HEK293T (cell line): ENCODE measurements at regions not wholly inside any gene's neighbourhood (a gene's known extent, or its start where the extent isn't known, plus 50 kb on each side); places are given as distances from the start of the nearest gene placed in this dataset.

Experiments
- CTCF ChIA-PET: fragments of 350-600 bp; formaldehyde crosslinking; extraction: SDS; loops from one replicate; lab custom pipeline; 2021; ENCODE audit warnings: antibody characterized with exemption, inconsistent platforms; lab: Yijun Ruan, JAX
- POLR2A ChIA-PET: fragments of 350-600 bp; formaldehyde crosslinking; extraction: SDS; loops from one replicate; lab custom pipeline; 2020; ENCODE audit warnings: antibody characterized with exemption, inconsistent platforms; lab: Yijun Ruan, JAX
- DNase-seq: peaks from one replicate; pipeline ENCODE4 v3.0.0; 2012; ENCODE audit warnings: mixed read lengths; ENCODE audit errors: extremely low spot score
- ARNT ChIP-seq: fragments of 450-650 bp; IDR thresholded peaks from 2 replicates; pipeline ENCODE4 v1.6.1; 2017; ENCODE audit warnings: mild to moderate bottlenecking
- BHLHE40 ChIP-seq: fragments of 450-650 bp; IDR thresholded peaks from 2 replicates; pipeline ENCODE4 v1.6.1; 2016; ENCODE audit warnings: mild to moderate bottlenecking, moderate library complexity, borderline replicate concordance
- CTBP1 ChIP-seq: fragments of 450-650 bp; IDR thresholded peaks from 2 replicates; pipeline ENCODE4 v1.6.1; 2016; ENCODE audit warnings: borderline replicate concordance
- ELF4 ChIP-seq: fragments of 450-650 bp; IDR thresholded peaks from 2 replicates; pipeline ENCODE4 v1.6.1; 2017; ENCODE audit warnings: antibody characterized with exemption
- FOXA1 ChIP-seq: fragments of 450-650 bp; IDR thresholded peaks from 2 replicates; pipeline ENCODE4 v1.6.1; 2016; ENCODE audit warnings: mild to moderate bottlenecking
- FOXK2 ChIP-seq: fragments of 450-650 bp; IDR thresholded peaks from 2 replicates; pipeline ENCODE4 v1.6.1; 2016; ENCODE audit warnings: mild to moderate bottlenecking
- FOXM1 ChIP-seq: fragments of 450-650 bp; IDR thresholded peaks from 2 replicates; pipeline ENCODE4 v1.6.1; 2017; ENCODE audit warnings: mild to moderate bottlenecking, borderline replicate concordance
- HDGF ChIP-seq: fragments of 450-650 bp; IDR thresholded peaks from 2 replicates; pipeline ENCODE4 v1.6.1; 2017; ENCODE audit warnings: antibody characterized with exemption, borderline replicate concordance
- L3MBTL2 ChIP-seq: fragments of 450-650 bp; conservative IDR thresholded peaks from 2 replicates; pipeline ENCODE4 v1.6.1; 2016; ENCODE audit warnings: mild to moderate bottlenecking
- LEF1 ChIP-seq: fragments of 450-650 bp; IDR thresholded peaks from 2 replicates; pipeline ENCODE4 v1.6.1; 2017; ENCODE audit warnings: mild to moderate bottlenecking, borderline replicate concordance
- NFRKB ChIP-seq: fragments of 450-650 bp; IDR thresholded peaks from 2 replicates; pipeline ENCODE4 v1.6.1; 2016; ENCODE audit warnings: mild to moderate bottlenecking, moderate library complexity
- PKNOX1 ChIP-seq: fragments of 450-650 bp; IDR thresholded peaks from 2 replicates; pipeline ENCODE4 v1.6.1; 2016
- SP1 ChIP-seq: fragments of 450-650 bp; IDR thresholded peaks from 2 replicates; pipeline ENCODE4 v1.6.1; 2017
- SUZ12 ChIP-seq: fragments of 450-650 bp; IDR thresholded peaks from 2 replicates; pipeline ENCODE4 v1.6.1; 2016; ENCODE audit warnings: mild to moderate bottlenecking
- TARDBP ChIP-seq: fragments of 450-650 bp; IDR thresholded peaks from 2 replicates; pipeline ENCODE4 v1.6.1; 2016
- ZNF384 ChIP-seq: fragments of 450-650 bp; IDR thresholded peaks from 2 replicates; pipeline ENCODE4 v1.6.1; 2016

- ChIA-PET CTCF (no interaction called here), POLR2A (no interaction called here)
- DNase-seq = no peak
- TF ChIP-seq CTBP1 (no peak), ELF4 (no peak), L3MBTL2 (no peak), HDGF (no peak), NFRKB (no peak), TARDBP (no peak), FOXK2 (no peak), LEF1 (no peak), FOXM1 (no peak), ARNT (no peak), SUZ12 (no peak), FOXA1 (no peak), PKNOX1 (no peak), SP1 (no peak), ZNF384 (no peak), BHLHE40 (no peak)
Measured at GRCh38 chr1:67892476-67893125, 59.3 kb upstream of the GNG12 start.

- POLR2A ChIA-PET = no interaction called here
- DNase-seq = no peak
Measured at GRCh38 chr1:67890857-67891256, 57.6 kb upstream of the GNG12 start.

GRCh38 chr1:67889953-67890567 lies 56.8 kb upstream of the GNG12 start:
- TF ChIP-seq CTBP1 = no peak
- TF ChIP-seq SP1 = no peak
- no peak for TF ChIP-seq ZNF384
- TF ChIP-seq BHLHE40 = no peak
- no peak for TF ChIP-seq HDGF
- no peak for TF ChIP-seq L3MBTL2
- no peak for TF ChIP-seq FOXA1
- TF ChIP-seq PKNOX1 = no peak
- no peak for TF ChIP-seq FOXK2
- no peak for TF ChIP-seq NFRKB
- DNase-seq = no peak
- POLR2A ChIA-PET = no interaction called here
- CTCF ChIA-PET = no interaction called here

More at GRCh38 chr1:67890857-67891256, 57.6 kb upstream of the GNG12 start:
- CTCF ChIA-PET = interaction anchor here (0.6 kb wide), 1 partner anchor 169 kb away, joined by 3 read pairs; no protein-coding TSS in a partner anchor
- no peak for TF ChIP-seq L3MBTL2
- no peak for TF ChIP-seq ARNT
- TF ChIP-seq ELF4 = no peak
- TF ChIP-seq LEF1 = no peak
- no peak for TF ChIP-seq TARDBP
- no peak for TF ChIP-seq ZNF384
- TF ChIP-seq PKNOX1 = no peak
- no peak for TF ChIP-seq HDGF
- no peak for TF ChIP-seq CTBP1
- no peak for TF ChIP-seq BHLHE40
- TF ChIP-seq FOXK2 = no peak
- TF ChIP-seq NFRKB = no peak
- no peak for TF ChIP-seq FOXM1
- TF ChIP-seq SUZ12 = no peak

- DNase-seq = no peak
- CTCF ChIA-PET = no interaction called here
- POLR2A ChIA-PET = no interaction called here
- TF ChIP-seq NFRKB (no peak), ZNF384 (no peak), FOXM1 (no peak), ELF4 (no peak), CTBP1 (no peak), L3MBTL2 (no peak), FOXA1 (no peak), TARDBP (no peak), PKNOX1 (no peak), LEF1 (no peak), ARNT (no peak), FOXK2 (no peak), SP1 (no peak), BHLHE40 (no peak), SUZ12 (no peak), HDGF (no peak)
Measured at GRCh38 chr1:67889466-67889865, 56.2 kb upstream of the GNG12 start.
